Keratinocyte (primary cell): ENCODE measurements at regions not wholly inside any gene's neighbourhood (a gene's known extent, or its start where the extent isn't known, plus 50 kb on each side); places are given as distances from the start of the nearest gene placed in this dataset.

Experiments used
- DNase-seq: peaks from one replicate; pipeline ENCODE4 v3.0.0-alpha.2; 2011; ENCODE audit warnings: low read depth, missing footprints, low spot score
- FAIRE-seq: peaks from 2 replicates; lab custom pipeline; 2011; peaks lifted over from hg19 to GRCh38; lab: Jason Lieb, UNC
- H2AFZ ChIP-seq: 2 replicates; pipeline ENCODE4 v1.6.0; 2012; ENCODE audit warnings: low read length, control low read depth, inconsistent platforms; ENCODE audit not compliant: control insufficient read depth
- H3K27ac ChIP-seq: 2 replicates; pipeline ENCODE4 v1.5.1; 2011; ENCODE audit warnings: low read length; ENCODE audit not compliant: control insufficient read depth, insufficient read depth
- H3K27me3 ChIP-seq: 3 replicates; pipeline ENCODE4 v1.6.0; 2011; ENCODE audit warnings: low read length; ENCODE audit not compliant: control insufficient read depth, insufficient read depth; ENCODE audit errors: extremely low read depth
- H3K36me3 ChIP-seq, 2 experiments: 2 replicates in 1 of 2; 3 replicates in 1 of 2; pipeline ENCODE4 v1.5.1; 2011; ENCODE audit warnings: low read length in 2 of 2, mild to moderate bottlenecking in 1 of 2; ENCODE audit not compliant: control insufficient read depth in 2 of 2, insufficient read depth in 2 of 2; ENCODE audit errors: extremely low read depth in 1 of 2
- H3K4me1 ChIP-seq: 3 replicates; pipeline ENCODE4 v1.5.1; 2011; ENCODE audit warnings: low read length; ENCODE audit not compliant: control insufficient read depth, insufficient read depth; ENCODE audit errors: extremely low read depth
- H3K4me2 ChIP-seq: 3 replicates; pipeline ENCODE4 v1.6.0; 2011; ENCODE audit warnings: low read depth, low read length; ENCODE audit not compliant: control insufficient read depth, insufficient read depth; ENCODE audit errors: extremely low read depth
- H3K4me3 ChIP-seq, 3 experiments: fragments of 200-600 bp in 1 of 3; sonication (generic) in 1 of 3; 2 replicates in 2 of 3; 3 replicates in 1 of 3; pipeline ENCODE4 v1.5.1; 2011 to 2016; ENCODE audit warnings: low read length in 3 of 3, mild to moderate bottlenecking in 3 of 3, control low read depth in 2 of 3, inconsistent platforms in 1 of 3, low read depth in 1 of 3, mixed read lengths in 1 of 3, mixed run types in 1 of 3, moderate library complexity in 1 of 3; ENCODE audit not compliant: control insufficient read depth in 2 of 3, insufficient read depth in 2 of 3; ENCODE audit errors: extremely low read depth in 1 of 3
- H3K79me2 ChIP-seq: 2 replicates; pipeline ENCODE4 v1.6.0; 2012; ENCODE audit warnings: low read length; ENCODE audit not compliant: control insufficient read depth, insufficient read depth
- H3K9ac ChIP-seq: 3 replicates; pipeline ENCODE4 v1.6.0; 2011; ENCODE audit warnings: low read length; ENCODE audit not compliant: control insufficient read depth, insufficient read depth; ENCODE audit errors: extremely low read depth
- H3K9me1 ChIP-seq: 3 replicates; pipeline ENCODE4 v1.6.0; 2011; ENCODE audit warnings: low read length; ENCODE audit not compliant: control insufficient read depth, insufficient read depth; ENCODE audit errors: extremely low read depth
- H3K9me3 ChIP-seq: 2 replicates; pipeline ENCODE4 v1.5.1; 2012; ENCODE audit warnings: low read depth, low read length; ENCODE audit not compliant: control insufficient read depth
- H4K20me1 ChIP-seq: 3 replicates; pipeline ENCODE4 v1.6.0; 2011; ENCODE audit warnings: low read length; ENCODE audit not compliant: control insufficient read depth, insufficient read depth; ENCODE audit errors: extremely low read depth
- EZH2 ChIP-seq: IDR thresholded peaks from one replicate; pipeline ENCODE4 v1.6.1; 2012; ENCODE audit warnings: inconsistent platforms, mild to moderate bottlenecking, low read length, moderate library complexity
- dilution Hi-C: fragments of 300-500 bp; cut with MboI; formaldehyde crosslinking; loops from one replicate; pipeline ENCODE4 v1.7.0; 2020; ENCODE audit warnings: low sequenced_read_pairs; ENCODE audit not compliant: extremely low pct_ligation_motif_present
- TF ChIP-seq, protein P1 (sequence below), 3 experiments: IDR thresholded peaks in 1 of 3; conservative IDR thresholded peaks in 1 of 3; optimal IDR thresholded peaks in 1 of 3; 2 replicates in 2 of 3; 3 replicates in 1 of 3; pipeline versions ENCODE3 to v1.5.1; 2011; ENCODE audit warnings: low read length in 3 of 3, mild to moderate bottlenecking in 3 of 3, moderate library complexity in 2 of 3, control low read depth in 1 of 3, inconsistent platforms in 1 of 3; ENCODE audit not compliant: insufficient read depth in 2 of 3; ENCODE audit errors: extremely low read depth in 1 of 3

DNA sequence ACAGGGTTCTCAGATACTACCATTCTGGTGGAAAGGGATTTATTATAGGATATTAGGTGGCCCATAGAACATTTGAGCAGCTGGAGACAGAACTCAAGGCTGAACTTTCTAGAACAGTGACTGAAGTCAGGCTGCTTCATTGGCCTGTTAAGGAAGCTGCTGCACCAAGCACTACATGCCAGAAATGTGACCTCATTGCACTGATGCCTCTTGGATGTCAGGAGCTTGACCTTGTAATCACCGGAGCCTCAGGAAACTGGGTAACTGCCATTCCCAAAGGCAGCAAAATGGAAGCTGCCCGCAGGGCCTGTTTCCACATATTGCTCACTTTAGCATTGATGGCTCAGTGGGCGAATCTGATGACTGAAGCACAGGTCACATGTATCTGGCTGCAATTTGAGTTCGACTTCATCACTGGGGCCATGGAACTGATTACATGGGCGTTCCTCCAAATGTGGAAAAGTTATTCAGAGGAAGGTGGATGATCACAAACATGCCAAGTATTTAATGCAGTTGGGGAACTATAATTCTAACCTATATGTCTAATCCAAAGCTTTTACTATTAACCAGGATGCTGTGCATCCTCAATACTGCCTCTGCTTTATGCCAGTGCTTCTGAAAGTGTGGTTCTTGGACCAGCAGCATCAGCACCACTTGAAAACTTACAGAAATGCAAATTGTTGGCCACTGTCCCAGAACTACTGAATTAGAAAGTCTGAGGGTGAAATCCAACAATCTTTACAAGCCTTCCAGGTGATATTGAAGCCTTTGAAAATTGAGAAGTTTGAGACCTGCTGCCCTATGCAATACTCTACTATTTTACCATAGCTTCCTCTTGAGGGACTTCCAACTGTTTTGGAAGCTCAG, 337.2 kb upstream of the NAV3 start:
- DNase-seq (no peak), FAIRE-seq (no peak)
- H3K4me3 ChIP-seq = no peak overlapping the region
- H2AFZ ChIP-seq = no peak overlapping the region
- H3K9me1 ChIP-seq = no peaks in the 10 kb centered on the region
- no peaks in the 10 kb centered on the region for H3K79me2 ChIP-seq
- no peak overlapping the region for H3K9ac ChIP-seq
- TF ChIP-seq EZH2 = no peak
- TF ChIP-seq, protein P1, sequence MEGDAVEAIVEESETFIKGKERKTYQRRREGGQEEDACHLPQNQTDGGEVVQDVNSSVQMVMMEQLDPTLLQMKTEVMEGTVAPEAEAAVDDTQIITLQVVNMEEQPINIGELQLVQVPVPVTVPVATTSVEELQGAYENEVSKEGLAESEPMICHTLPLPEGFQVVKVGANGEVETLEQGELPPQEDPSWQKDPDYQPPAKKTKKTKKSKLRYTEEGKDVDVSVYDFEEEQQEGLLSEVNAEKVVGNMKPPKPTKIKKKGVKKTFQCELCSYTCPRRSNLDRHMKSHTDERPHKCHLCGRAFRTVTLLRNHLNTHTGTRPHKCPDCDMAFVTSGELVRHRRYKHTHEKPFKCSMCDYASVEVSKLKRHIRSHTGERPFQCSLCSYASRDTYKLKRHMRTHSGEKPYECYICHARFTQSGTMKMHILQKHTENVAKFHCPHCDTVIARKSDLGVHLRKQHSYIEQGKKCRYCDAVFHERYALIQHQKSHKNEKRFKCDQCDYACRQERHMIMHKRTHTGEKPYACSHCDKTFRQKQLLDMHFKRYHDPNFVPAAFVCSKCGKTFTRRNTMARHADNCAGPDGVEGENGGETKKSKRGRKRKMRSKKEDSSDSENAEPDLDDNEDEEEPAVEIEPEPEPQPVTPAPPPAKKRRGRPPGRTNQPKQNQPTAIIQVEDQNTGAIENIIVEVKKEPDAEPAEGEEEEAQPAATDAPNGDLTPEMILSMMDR (optimal IDR thresholded peaks at IDR 0.05 in 1 of 3, IDR thresholded peaks at IDR 0.05 in 1 of 3, conservative IDR thresholded peaks at IDR 0.05 in 1 of 3; ENCODE audit: extremely low read depth in 1 of 3, insufficient read depth in 2 of 3, low read length in 3 of 3) = no peak
- no peak overlapping the region for H3K4me2 ChIP-seq
- H4K20me1 ChIP-seq = no peaks in the 10 kb centered on the region
- dilution Hi-C loops = no loop called here
- H3K36me3 ChIP-seq = no peaks in the 10 kb centered on the region
- H3K27me3 ChIP-seq = no peaks in the 10 kb centered on the region
- no peak overlapping the region for H3K27ac ChIP-seq
- no peaks in the 10 kb centered on the region for H3K4me1 ChIP-seq
- no peaks in the 10 kb centered on the region for H3K9me3 ChIP-seq

DNA sequence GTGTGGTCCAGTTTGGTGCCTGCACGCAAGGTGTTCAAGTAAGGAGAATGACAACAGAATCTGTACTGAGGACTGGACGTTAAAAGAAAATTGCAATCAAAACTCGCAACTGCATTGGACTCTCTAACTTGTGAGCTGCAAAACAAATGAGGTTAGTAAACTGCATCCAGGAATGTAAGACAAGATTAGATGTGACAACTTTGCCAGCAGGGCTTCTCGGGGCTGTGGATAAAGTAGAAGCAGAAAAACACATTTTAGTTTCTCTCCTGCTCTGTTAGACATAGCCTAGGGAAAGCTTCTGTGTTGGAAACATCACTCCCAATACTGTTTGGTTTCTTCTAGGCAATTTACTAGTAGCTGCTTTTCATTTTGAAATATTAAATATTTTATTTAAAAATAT, 338.2 kb upstream of the NAV3 start:
- Histone ChIP-seq H3K9ac (no peak overlapping the region), H3K4me3 (no peak overlapping the region), H3K79me2 (no peaks in the 10 kb centered on the region), H3K4me2 (no peak overlapping the region), H3K27me3 (no peaks in the 10 kb centered on the region), H4K20me1 (no peaks in the 10 kb centered on the region), H3K4me1 (no peaks in the 10 kb centered on the region), H2AFZ (no peak overlapping the region), H3K9me3 (no peaks in the 10 kb centered on the region), H3K9me1 (no peaks in the 10 kb centered on the region), H3K27ac (no peak overlapping the region), H3K36me3 (no peaks in the 10 kb centered on the region)
- DNase-seq (no peak), FAIRE-seq (no peak)
- dilution Hi-C loops = no loop called here
- TF ChIP-seq, protein P1 (optimal IDR thresholded peaks at IDR 0.05 in 1 of 3, IDR thresholded peaks at IDR 0.05 in 1 of 3, conservative IDR thresholded peaks at IDR 0.05 in 1 of 3; ENCODE audit: extremely low read depth in 1 of 3, insufficient read depth in 2 of 3, low read length in 3 of 3) = no peak
- TF ChIP-seq EZH2 = no peak
